GM21737 (cell line): ENCODE measurements at regions not wholly inside any gene's neighbourhood (a gene's known extent, or its start where the extent isn't known, plus 50 kb on each side); places are given as distances from the start of the nearest gene placed in this dataset.

Experiments
- ATAC-seq: cut with Tn5 transposase; IDR thresholded peaks from one replicate; pipeline ENCODE4 v1.9.1; 2021; ENCODE audit warnings: mild to moderate bottlenecking, moderate library complexity; ENCODE audit not compliant: unreplicated experiment

- ATAC-seq: no peak
Observed at GRCh38 chr5:61735531-61735930, 403.5 kb downstream of the ZSWIM6 start.

DNA sequence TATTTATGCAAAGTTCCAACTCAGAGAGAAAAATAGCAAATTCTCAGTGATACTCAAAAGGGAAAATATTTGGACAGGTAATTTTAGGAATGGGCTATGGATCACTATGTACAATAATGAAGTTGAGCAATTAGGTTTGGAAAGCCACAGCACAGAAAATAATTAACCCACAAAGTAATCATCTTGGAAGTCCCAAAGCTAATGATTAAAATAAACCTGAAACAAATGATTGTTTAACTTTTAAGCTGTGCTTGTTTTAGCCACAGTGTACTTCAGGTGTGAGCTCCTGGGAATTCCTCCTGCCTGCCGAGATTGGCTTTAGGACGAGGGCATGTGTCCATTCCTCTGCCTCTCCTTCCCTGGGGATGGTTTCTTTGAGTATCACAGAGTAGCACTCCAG, 403.9 kb downstream of the ZSWIM6 start:
- no peak for ATAC-seq

- ATAC-seq: no peak
Observed at GRCh38 chr5:61737301-61737963, 405.4 kb downstream of the ZSWIM6 start.

GRCh38 chr5:61737964-61738340, 405.9 kb downstream of the ZSWIM6 start:
- ATAC-seq: no peak

- ATAC-seq: no peak
Observed at GRCh38 chr5:61738446-61738845, 406.4 kb downstream of the ZSWIM6 start.

GRCh38 chr5:61744690-61745619, 412.9 kb downstream of the ZSWIM6 start:
- no peak for ATAC-seq

DNA sequence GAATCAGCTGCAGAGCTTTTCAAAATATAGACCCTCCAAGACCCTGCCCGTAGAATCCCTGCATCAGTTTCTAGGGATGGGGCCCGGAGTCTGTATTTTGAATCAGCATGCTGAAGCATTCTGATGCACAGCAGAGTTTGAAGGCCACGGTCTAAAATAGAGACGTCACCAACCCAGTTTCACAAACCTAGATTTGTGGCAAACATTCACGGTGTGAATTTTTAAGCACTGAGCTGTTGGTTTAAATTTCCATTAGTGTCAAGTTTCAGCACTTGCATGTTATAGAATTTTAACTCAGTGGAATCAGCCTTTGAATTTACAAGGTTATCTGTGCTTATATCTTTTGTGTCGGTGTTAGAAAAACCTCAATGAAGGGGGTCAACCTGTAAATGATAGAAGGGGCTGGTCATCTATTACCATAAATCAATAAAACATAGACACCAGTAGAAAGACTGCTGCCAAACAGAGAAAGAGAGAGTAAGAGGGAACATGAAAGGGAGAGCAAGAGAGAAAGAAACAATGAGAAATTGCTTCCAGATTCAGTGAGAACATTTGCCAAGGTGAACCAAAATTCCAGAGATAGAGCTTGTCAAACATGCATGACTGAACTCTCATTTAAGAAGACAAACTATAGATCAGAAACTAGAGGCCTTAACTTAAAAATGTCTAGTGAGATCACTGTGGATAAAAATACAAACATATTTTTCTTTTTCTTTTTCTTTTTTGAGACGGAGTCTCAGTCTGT, 414.9 kb downstream of the ZSWIM6 start:
- no peak for ATAC-seq

- no peak for ATAC-seq
Observed at GRCh38 chr5:61748121-61748520, 416.1 kb downstream of the ZSWIM6 start.

DNA sequence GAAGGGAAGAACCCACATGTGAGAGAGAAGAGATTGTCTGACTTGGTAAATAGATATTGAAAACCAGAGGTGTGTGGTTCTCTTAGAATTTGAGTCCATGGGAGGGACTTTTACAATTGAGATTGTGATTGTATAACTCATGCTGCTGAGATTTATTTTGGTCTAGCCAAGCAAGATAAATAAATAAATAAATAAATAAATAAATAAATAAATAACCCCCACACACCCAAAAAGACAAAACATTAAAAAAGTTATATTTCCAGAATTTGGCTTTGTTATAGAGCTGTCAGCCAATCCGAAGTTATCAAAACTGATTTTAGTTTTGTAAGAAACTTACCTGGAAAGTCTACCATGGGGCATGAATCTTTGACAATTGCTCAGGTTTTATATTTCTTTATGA, 416.6 kb downstream of the ZSWIM6 start:
- ATAC-seq: no peak

GRCh38 chr5:61752588-61752987, 420.5 kb downstream of the ZSWIM6 start:
- ATAC-seq: no peak

- ATAC-seq: no peak
Observed at GRCh38 chr5:61754792-61755191, 422.7 kb downstream of the ZSWIM6 start.

GRCh38 chr5:61755726-61756222, 423.7 kb downstream of the ZSWIM6 start:
- ATAC-seq: no peak

DNA sequence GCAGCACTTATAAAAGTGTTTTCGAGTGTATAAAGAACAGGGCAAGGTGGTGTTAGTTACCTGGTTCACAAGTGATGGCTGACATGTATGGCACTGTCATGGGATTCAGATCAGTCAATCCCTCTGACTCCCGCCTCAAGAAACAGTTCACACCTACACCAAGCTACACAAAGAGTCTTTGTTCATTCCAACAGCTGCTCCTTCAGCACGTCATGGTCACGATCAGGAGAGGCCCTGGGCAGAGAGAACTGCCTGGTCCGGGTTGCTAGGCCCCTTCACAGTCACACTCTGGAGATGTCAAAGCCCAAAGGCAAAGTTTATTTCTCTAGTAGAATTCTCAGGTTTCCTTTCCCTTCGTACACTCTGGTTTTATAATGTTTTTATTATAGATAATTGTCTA, 426.7 kb downstream of the ZSWIM6 start:
- no peak for ATAC-seq

- no peak for ATAC-seq
Observed at GRCh38 chr5:61765471-61765870, 433.4 kb downstream of the ZSWIM6 start.

DNA sequence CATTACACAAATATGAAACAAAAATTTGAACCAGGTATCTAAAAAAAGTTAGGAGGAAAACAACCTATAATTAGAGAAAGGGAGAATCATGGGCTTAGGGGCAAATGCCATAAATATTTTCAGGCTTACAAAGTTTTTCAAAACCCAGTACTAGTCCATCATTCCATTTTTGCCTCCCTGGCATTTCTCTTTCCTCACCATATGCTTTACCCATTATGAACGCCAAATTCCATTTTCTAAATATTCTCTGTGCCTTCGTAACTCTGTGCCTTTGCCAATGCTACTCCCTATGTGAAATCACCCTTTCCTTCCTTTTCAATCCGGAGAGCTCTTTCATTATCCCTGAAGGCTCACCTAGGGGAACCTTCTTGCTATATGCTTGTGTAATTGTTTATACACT, 434.1 kb downstream of the ZSWIM6 start:
- ATAC-seq: no peak

DNA sequence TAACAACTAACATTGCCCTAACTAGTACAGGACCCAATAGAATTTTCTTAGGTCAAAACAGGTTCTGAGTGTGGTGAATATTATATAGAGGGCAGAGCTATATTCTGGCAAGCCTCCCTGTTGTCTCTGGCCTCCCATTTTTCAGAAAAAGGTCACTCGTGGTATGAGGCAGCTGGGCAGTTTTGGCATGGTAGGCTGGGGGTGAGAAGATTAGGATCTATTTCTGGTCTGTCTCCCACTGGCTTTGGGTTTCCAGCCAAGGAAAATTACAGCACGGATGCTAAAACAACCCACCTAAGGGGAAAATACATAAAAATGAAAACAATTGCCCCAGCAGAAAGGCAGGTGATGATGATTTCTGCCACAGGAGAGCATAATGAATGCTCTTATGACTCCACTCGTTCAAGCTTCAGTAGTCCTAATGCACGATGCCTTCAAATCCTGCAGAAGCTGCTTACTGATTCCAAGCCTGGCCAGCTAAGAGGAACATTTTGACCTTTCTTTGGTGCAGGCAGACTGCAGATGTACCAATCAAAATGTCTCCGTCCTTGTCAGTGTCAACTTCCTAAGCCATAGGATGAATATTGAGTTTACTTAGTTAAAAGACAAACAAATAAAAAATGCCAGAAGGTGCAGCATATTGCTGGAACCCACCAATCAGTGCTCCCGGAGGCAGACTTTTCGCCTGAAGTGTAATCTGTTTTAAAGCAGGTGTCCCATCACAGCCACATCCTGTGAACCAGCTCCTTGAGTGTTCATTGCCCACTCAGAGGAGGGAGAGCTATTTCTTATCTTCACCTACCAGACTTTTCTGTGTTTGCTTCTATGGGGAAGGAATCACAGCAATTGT, 435.4 kb downstream of the ZSWIM6 start:
- no peak for ATAC-seq

GRCh38 chr5:61768692-61769281, 436.7 kb downstream of the ZSWIM6 start:
- ATAC-seq: peak; percentile 88

- no peak for ATAC-seq
Observed at GRCh38 chr5:61771062-61771461, 439.0 kb downstream of the ZSWIM6 start.

GRCh38 chr5:61771808-61772207, 439.8 kb downstream of the ZSWIM6 start:
- no peak for ATAC-seq

GRCh38 chr5:61775901-61776300, 443.8 kb downstream of the ZSWIM6 start:
- no peak for ATAC-seq
